HT1080 (cell line): ENCODE measurements at regions not wholly inside any gene's neighbourhood (a gene's known extent, or its start where the extent isn't known, plus 50 kb on each side); places are given as distances from the start of the nearest gene placed in this dataset.
A peak's percentile ranks its signal among the peaks of the same experiment; 100 is the strongest.
"Not testable (repeated sequence)": the region's sequence is repeated elsewhere in the genome, so short reads cannot be mapped to it uniquely, and the experiment has no call there.

ENCODE experiments used
- DNase-seq: peaks from one replicate; pipeline ENCODE4 v3.0.0-alpha.2; 2015; ENCODE audit warnings: low read depth

DNA sequence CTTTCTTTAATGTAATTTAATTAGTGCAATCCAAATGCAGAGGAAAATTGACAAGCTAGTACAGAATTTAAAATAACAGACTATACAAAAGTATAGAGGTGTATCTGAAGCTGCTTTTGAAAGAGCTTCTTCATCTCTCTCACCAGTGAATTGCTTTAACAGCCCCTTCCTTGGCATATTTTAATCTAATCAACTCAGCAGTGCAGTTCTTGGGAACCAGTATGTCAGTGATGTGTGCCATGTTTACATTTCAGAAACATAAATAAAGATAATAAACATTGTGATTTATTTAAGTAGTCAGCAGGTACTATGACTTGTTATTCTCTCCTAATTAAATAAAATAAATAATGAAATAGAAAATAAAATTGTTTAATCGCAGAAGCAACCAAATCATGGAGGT is 1260.6 kb downstream of the NCAM2 start:
- no peak for DNase-seq

DNA sequence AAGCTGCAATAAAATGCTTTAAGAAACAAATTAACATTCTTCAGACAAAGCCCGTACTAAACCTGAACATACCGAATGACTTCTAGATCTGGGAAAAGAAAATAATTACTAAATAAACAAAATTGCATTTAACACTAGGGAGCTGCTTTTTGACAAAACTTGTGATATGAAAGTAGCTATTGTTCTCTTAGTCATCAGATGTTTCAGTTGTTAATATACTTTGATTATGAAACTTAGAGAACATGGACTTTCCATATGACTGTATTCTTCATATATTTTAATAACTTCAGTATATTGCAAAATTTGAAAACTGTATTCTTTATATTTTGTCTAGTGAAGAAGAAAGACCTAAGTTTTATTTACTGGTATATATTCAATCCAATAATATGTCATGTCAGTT is 1262.1 kb downstream of the NCAM2 start:
- DNase-seq: no peak

DNA sequence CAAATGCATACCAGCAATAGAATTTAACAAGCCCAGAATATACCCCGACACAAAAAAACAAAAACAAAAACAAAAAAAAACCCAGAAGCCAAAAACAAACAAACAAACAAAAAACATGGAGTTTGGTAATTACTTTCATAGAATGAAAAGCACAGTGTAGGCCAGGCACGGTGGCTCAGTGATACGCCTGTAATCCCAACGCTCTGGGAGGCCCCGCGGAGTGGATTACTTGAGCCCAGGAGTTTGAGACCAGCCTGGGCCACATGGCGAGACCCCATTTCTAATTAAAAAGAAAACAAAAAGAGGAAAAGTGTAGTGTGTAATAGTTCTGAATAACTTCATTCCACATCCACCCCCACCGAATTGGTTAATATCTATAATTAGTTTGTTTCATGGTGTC is 1265.7 kb downstream of the NCAM2 start:
- DNase-seq: no peak

DNA sequence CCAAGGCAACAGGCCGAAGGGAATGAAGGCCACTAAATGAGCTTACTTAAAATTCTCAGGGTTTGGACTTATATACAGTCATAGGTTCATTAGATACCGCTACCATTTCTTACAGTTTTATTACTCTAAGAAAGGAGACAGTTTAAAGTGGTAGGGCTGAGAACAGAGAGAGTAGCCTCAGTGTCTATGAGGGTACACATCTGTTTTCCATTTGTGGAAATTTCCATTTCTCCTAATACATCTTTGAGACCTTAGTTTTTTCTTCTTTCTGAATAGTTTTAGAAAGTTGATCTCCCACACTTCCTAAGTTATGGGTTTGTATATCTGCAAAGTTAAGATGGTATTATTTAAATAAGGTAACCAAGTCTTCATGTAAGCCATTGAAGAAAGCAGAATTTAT is 1279.1 kb downstream of the NCAM2 start:
- no peak for DNase-seq

DNA sequence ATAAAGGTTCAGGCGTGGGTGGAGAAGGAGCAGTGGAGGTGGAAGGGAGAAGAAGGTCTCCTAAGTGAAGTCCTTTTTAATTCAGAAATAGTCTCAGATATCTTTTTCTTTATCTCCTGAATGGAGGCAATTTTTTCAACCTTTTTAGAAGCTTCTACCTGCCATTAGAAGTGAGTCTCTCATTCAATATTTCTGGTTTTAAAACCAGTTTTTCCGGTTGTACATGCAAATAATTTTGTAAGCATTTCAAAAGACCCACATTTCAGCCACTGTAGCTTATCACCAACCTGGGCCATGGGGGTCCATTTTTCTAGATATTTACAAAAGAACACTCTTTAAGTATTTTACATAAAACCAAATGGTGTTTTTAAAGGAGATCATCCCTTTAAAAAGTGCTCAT is 1280.2 kb downstream of the NCAM2 start:
- no peak for DNase-seq

DNA sequence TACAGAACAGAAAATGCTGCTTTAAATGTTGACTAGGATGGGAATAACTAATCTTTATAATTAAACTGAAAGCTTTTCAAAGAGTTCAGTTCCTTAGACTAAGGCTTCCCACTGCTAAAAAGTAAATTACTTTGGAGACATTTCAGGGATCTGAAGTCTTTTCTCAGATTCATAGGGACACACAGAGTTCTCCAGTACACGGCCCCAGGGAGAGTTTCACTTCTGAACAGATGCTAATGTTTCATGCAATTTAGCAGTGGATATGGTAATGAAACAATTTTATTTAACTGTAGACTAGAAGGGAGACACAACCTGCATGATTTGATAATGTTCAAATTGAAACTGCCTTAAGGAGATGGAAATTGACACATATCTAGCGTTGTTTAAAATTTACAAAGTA is 1282.6 kb downstream of the NCAM2 start:
- no peak for DNase-seq

DNA sequence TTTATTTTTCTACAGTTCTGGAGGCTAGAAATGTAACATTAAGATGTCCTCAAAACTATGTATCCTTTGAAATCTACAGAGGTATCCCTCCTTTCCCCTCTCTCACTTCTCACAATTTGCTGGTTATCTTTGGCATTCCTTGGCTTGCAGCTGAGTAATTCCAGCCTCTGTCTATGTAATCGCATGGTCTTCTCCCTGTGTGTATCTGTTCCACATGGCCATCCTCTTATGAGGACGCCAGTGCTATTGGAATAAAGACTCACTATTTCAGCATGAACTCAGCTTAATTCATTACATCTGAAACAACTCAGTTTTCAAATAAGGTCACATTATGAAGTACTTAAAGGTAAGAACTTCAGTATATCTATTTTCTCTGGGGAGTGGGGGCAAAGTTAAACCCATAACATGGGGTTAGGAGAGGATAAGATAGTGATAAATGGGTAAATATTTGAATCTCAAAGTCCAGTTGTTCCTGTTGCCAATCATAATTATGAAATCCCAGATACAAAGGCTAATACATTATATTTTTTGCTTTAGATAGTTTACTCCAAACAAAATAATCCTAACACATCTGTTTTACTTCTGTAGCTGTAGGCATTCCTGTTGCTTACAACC is 1290.8 kb downstream of the NCAM2 start:
- no peak for DNase-seq

DNA sequence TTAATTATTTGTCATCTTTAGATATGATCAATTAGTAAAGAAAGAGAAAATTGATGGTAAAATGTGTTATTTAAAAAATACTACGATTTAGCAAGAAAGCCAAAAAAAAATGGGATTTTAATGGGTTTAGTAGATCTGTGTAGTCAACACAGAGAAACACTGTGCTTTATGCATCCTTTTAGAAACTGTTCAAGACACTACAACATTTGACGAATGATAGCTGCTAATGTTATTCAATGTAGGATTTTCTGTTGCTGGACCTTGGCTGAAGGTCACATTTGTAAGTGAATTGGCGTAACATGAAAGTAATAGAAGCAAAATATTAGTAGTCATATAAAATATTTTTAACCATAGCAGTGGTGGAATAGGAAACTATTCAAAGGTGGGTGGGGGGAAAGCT is 1293.9 kb downstream of the NCAM2 start:
- no peak for DNase-seq

DNA sequence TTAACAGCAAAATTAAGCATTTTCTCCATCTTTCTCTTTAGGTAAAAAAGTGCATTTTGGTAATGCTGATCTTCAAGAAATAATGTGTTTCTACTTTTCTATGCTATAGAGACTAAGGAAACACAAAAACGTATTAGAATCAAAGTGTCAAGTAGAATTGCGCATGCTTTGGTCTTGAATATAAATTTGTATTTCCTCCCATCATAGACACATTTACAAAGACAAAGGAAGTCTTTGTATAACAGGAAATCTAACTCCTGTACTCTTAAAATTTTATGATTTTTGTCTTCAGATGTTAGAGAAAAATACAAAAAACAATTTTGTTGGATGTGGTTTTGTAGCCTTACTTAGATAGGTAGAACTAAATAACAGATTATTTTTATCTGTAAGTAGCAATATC is 1299.4 kb downstream of the NCAM2 start:
- no peak for DNase-seq

DNA sequence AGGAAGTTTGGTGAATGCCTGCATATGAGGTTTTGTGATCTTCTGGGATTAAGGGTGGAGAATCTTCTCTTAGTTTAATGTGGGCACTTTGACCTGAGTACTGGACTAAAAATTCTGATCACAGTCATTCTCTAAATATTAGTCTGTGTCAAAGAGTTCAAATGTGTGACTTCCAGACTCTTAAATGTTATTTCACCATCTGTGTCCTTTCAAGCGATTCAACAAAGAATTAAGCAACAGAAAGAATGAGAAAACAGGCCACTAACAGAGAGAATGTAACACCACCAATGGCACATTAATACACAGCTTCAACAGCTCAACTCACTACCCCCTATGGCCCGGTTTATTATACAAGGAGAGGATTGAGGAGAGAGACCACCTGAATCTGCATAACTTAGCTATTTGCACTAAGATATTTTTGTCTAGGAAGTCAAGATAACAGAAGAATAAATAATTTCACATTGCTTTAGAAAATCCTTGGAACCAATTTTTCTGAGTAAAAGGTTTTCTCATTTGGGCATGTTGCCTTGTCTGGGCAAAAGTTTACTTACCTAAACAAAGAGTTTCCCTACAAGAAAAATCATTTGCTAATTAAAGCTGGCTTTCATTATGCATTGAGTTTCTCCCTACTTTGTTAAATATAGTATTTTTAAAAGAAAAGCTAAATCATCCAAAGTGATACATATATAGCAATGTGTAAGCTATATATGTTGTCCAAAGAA is 1313.7 kb downstream of the NCAM2 start:
- no peak for DNase-seq

DNA sequence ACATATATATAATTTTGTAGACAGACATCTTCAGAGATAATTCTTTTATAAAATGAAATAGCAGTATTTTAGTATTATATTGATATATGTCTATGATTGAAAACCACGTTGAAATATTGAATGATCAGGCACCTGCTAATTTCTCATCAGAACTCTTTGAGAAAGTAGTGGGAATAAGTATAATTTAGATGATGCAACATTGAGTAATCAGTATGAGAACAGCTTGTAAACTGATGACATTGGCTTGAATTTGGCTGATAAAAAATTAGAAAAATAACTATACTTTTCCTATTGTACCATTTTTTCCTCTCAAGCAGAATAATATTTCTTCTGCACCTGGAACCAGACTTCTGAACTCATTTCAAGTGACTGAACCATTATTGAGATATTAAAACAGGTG is 1316.8 kb downstream of the NCAM2 start:
- no peak for DNase-seq

DNA sequence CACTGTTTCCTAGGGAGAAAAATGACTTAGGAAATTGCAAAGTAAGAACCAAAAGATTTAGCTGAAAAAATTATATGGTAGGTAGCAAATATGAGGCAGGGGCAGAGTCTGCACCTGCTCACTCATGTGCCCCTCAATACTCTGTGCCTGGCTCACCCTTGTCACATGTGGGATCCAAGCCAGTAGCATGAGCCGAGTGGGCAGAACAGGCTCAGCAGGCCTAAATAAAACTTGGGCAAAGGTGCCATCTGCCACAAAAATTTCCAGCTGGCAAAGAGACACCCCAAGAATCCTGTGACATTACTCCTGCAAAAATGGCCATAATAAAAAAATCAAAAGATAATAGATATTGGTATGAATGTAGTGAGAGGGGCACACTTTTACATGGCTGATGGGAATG is 1321.2 kb downstream of the NCAM2 start:
- DNase-seq: no peak

DNA sequence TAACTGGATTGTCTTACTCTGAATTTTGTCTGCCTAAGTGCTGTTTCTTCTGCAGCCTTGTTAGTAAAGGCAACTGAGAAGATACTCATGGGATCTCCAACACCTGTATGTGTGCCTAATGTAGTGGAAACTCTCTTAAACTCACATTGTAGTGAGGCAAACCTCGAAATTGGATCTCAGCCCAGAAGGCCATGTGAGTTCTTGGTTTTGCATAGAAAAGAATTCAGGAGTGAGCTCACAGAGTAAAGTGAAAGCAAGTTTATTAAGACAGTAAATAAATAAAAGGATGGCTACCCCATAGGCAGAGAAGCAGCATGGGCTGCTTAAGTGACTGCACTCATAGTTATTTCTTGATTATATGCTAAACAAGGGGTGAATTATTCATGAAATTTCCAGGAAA is 1344.7 kb downstream of the NCAM2 start:
- peak; percentile 27 for DNase-seq

DNA sequence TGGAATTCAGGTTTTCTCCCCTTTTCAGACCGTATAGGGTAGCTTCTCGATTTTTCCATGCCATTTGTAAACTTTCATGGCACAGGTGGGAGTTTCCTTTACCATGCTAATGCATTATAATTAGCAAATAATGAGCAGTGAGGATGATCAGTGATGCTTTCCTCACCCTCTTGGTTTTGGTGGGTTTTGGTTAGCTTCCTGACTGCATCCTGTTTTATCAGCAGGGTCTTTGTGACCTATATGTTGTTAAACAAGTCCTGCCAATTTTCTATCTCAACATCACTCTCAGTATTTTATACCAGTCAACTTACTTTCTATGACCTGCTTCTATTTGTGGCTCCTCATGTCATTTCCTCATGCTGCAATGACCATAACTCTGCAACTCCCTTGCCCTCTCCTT is 1345.1 kb downstream of the NCAM2 start:
- DNase-seq: no peak

DNA sequence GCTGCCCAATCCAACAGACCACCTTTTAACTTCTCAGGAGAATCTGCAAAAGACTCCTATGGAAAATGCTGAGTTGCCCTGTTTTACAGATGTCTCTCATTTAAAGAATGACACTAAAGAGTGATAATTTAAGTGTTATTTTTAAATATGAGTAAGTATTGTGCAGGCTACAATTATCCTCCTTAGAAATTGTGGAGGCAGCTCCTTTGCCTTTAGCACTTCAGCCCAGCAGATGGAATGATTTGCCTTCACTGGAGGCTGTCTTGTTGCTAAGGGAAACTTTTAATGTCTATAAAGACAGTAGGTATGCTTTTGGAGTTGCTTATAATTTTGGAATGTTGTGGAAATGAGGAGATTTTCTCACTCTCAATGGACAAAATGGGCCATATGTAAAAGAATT is 1345.5 kb downstream of the NCAM2 start:
- no peak for DNase-seq

DNA sequence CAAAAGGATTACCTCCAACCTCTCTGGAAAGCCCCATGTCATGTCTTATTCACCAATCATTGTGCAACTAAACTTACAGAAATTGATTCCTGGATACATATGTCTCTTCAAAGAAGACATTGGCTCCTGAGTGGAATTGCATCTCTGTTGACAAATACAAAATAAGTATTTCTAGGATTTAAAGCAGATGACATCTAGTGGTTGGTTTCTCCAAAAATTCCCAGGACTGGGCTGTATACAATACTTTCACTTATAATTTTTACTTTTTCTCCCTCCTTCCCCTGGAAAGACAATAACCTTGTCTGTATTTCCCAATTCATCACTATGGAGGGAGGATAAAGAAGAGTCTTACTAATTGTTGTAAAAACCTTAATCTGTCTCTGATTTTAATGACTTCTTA is 1347.4 kb downstream of the NCAM2 start:
- DNase-seq: no peak

DNA sequence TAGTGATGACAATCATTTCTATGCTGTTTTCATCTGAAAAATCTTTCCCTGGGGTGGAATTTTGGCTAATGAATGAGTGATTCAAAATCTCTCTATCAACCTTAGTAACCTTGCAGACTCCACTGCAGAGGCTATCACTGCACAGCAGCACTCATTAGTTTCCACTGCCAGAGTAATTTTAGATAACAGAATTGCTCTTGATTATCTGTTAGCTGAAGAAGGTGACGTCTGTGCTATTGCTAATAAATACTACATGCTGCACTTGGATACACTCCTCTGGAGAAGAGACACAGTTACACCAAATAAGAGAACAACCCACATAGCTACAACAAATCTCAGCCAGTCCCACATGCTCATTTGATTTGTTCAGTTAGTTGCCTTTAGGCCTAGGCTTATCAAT is 1348.4 kb downstream of the NCAM2 start:
- no peak for DNase-seq

DNA sequence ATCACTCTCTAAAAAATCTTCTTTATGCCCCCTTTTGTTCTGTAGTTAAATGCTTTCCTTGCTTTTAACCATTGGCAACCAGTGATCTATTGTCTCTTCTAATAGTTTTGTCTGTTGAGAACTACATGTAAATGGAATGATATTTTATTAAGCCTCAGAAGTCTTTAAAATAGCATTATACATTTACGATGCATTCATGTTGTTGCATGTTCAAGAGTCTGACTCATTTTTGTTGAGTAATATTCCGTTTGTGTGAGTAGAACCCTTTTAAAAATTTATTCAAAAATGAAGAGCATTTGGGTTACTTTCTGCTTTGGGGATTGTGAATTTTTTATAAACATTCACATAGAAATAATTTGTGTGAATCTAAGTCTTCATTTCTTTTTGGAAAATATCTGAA is 1352.9 kb downstream of the NCAM2 start:
- no peak for DNase-seq

DNA sequence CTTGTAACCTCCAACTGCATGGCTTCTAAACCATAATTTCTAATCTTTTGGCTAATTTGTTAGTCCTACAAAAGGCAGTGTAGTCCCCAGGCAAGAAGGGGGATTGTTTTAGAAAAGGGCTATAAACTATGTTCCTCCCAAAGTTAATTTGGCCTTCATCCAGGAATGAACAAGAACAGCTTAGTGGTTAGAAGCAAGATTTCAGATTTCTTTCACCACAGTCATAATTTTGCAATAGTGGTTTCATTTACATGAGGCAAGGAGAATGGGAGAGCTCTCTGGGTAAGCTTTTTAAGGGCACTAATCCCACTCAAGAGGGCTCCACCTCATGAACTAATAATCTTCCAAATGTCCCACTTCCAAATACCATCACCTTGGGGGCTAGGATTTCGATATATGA is 1353.9 kb downstream of the NCAM2 start:
- peak; percentile 17 for DNase-seq

DNA sequence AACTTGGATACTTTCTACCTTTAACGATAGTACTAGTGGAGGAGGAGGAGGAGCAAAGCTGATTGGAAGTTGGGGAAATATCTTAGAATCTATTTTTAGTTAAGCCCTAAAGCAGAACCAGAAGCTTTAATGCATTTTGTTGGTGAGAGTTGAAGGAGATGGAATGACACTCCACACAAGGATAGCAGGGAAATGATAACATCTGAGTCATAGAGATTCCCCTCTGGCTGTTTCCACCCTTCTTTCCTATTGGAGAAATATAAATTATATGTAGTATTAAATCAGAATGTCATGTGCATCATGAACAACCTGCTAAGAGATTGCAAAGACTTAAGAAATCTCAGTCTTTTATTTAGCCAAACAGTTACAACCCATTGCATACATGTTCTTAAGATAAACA is 1357.7 kb downstream of the NCAM2 start:
- no peak for DNase-seq

DNA sequence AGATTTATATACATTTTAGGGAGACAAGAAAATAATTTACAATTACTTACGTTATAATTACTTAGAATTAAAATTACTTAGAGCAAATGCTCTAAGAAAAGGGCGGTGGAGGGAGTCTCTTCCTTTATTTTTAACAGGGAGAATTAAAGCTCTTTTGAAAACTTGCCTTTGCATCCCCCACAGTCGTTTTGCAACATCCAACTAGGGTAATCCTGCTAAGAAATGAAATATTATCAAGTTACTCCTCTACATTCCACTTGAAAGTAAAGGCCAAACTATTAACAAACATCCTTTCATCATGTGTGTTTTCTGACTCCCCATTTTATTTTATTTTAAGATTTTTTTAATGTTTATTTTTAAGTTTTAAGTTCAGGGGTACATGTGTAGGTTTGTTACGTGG is 1358.5 kb downstream of the NCAM2 start:
- no peak for DNase-seq

DNA sequence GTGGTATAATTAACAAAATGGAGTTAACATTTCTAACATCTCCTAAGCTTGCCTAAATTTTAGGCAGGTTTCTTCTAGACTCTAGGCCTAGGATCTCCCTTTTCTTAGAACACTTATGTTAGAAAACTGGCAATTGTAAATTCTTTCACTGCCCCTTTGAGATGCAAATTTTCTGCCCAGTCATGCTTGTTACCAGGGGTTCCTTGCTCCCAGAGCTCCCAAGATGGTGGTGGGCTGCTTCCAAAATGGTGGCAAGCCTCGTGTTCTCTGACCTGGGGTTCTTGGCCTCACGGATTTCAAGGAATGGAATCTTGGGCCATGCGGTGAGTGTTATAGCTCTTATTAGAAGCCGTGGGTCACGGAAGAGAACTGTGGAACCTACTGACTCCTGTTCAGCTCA is 1361.4 kb downstream of the NCAM2 start:
- not testable (repeated sequence) for DNase-seq

DNA sequence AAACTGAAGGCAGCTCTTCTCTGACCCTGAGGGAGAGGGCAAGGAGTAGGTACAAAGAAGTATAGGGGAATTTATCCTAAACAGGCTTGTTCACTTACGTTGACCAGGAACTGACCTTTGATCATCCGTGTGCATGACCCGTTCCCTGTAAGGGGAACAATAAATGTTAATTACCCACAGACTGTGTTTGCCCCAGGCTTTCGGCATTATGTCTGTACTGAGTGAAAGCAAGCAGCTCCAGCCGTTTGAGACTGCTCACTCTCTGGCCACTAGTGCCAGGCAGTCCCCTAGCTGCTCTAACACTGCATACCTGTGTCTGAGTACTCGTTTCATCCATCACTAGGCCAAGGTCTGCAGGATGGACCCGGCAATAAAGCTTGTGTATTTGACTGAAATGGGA is 1365.3 kb downstream of the NCAM2 start:
- no peak for DNase-seq

DNA sequence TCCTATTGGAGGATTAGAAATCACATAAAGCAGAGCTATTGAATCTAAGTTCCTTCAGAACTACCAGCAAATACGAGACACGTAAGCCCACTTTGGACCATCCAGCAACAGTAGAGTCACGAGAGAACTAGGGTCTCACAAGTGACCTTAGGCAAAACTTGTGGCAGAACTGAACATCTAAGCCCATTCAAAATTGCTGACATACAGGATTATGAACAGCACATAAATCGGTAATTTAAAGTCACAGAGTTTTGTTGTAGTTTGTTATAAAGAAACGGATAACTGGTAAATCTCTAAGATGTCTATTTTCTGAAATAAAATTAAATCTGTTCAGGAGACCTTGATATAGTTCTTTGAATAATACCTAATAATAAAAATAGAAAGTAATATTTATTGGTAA is 1366.0 kb downstream of the NCAM2 start:
- no peak for DNase-seq
